ENCODE measurements at regions not wholly inside any gene's neighbourhood (a gene's known extent, or its start where the extent isn't known, plus 50 kb on each side); places are given as distances from the start of the nearest gene placed in this dataset.

DNA sequence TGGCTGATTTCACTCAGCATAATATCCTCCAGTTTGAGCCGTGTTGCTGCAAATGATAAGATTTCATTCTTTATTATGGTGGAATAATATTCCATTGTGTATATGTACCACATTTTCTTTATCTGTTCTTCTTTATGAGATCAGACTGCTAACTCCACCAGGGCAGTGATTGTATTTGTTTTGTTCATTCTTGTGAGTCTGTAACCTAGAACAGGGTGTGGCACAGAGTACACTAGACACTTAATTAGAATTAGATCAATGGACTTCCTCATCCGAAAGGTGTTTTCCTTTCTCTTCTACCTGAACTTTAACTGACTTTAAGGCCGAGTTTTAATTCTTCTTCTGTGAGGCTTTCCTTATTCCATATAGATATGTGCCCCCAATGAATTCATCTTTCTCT lies 551.0 kb downstream of the SNAPC1 start:
- ChIA-PET POLR2A (no interaction called here), CTCF (no interaction called here)
- Histone ChIP-seq H3K4me3 (ENCODE audit: low read depth, low read length) (no peak overlapping the region), H3K36me3 (ENCODE audit: control insufficient read depth, insufficient read depth, low read length) (no peaks in the 10 kb centered on the region), H3K27me3 (ENCODE audit: control insufficient read depth, insufficient read depth, low read length) (no peaks in the 10 kb centered on the region)
- TF ChIP-seq, protein P1, sequence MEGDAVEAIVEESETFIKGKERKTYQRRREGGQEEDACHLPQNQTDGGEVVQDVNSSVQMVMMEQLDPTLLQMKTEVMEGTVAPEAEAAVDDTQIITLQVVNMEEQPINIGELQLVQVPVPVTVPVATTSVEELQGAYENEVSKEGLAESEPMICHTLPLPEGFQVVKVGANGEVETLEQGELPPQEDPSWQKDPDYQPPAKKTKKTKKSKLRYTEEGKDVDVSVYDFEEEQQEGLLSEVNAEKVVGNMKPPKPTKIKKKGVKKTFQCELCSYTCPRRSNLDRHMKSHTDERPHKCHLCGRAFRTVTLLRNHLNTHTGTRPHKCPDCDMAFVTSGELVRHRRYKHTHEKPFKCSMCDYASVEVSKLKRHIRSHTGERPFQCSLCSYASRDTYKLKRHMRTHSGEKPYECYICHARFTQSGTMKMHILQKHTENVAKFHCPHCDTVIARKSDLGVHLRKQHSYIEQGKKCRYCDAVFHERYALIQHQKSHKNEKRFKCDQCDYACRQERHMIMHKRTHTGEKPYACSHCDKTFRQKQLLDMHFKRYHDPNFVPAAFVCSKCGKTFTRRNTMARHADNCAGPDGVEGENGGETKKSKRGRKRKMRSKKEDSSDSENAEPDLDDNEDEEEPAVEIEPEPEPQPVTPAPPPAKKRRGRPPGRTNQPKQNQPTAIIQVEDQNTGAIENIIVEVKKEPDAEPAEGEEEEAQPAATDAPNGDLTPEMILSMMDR (IDR thresholded peaks at IDR 0.05; ENCODE audit: insufficient read depth, low read depth, low read length): no peak
- DNase-seq (ENCODE audit: low read depth): no peak

GRCh38 chr14:62314221-62314620 lies 552.0 kb downstream of the SNAPC1 start:
- H3K4me3 ChIP-seq (ENCODE audit: low read depth, low read length): no peak overlapping the region
- ChIA-PET CTCF (no interaction called here), POLR2A (no interaction called here)
- no peak for DNase-seq (ENCODE audit: low read depth)
- H3K36me3 ChIP-seq (ENCODE audit: control insufficient read depth, insufficient read depth, low read length): no peaks in the 10 kb centered on the region
- H3K27me3 ChIP-seq (ENCODE audit: control insufficient read depth, insufficient read depth, low read length): no peaks in the 10 kb centered on the region
- TF ChIP-seq, protein P1 (IDR thresholded peaks at IDR 0.05; ENCODE audit: insufficient read depth, low read depth, low read length): no peak

- ChIA-PET POLR2A (no interaction called here), CTCF (interaction anchor here (0.6 kb wide), 1 partner anchor 86 kb away, joined by 3 read pairs; no protein-coding TSS in a partner anchor)
- no peak for DNase-seq (ENCODE audit: low read depth)
- Histone ChIP-seq H3K36me3 (ENCODE audit: control insufficient read depth, insufficient read depth, low read length) (no peaks in the 10 kb centered on the region), H3K4me3 (ENCODE audit: low read depth, low read length) (no peak overlapping the region), H3K27me3 (ENCODE audit: control insufficient read depth, insufficient read depth, low read length) (no peaks in the 10 kb centered on the region)
- TF ChIP-seq, protein P1 (IDR thresholded peaks at IDR 0.05; ENCODE audit: insufficient read depth, low read depth, low read length): no peak
These were observed 552.7 kb downstream of the SNAPC1 start for GRCh38 chr14:62314871-62315270.

- DNase-seq (ENCODE audit: low read depth): no peak
- Histone ChIP-seq H3K36me3 (ENCODE audit: control insufficient read depth, insufficient read depth, low read length) (no peaks in the 10 kb centered on the region), H3K4me3 (ENCODE audit: low read depth, low read length) (no peak overlapping the region), H3K27me3 (ENCODE audit: control insufficient read depth, insufficient read depth, low read length) (no peaks in the 10 kb centered on the region)
- CTCF ChIA-PET: interaction anchor here (0.6 kb wide), 1 partner anchor 86 kb away, joined by 3 read pairs; no protein-coding TSS in a partner anchor
- POLR2A ChIA-PET: no interaction called here
- TF ChIP-seq, protein P1 (IDR thresholded peaks at IDR 0.05; ENCODE audit: insufficient read depth, low read depth, low read length): no peak
These were observed 553.4 kb downstream of the SNAPC1 start for GRCh38 chr14:62315631-62316030.

- Histone ChIP-seq H3K36me3 (ENCODE audit: control insufficient read depth, insufficient read depth, low read length) (no peaks in the 10 kb centered on the region), H3K27me3 (ENCODE audit: control insufficient read depth, insufficient read depth, low read length) (no peaks in the 10 kb centered on the region), H3K4me3 (ENCODE audit: low read depth, low read length) (no peak overlapping the region)
- DNase-seq (ENCODE audit: low read depth): no peak
- ChIA-PET CTCF (no interaction called here), POLR2A (no interaction called here)
- TF ChIP-seq, protein P1 (IDR thresholded peaks at IDR 0.05; ENCODE audit: insufficient read depth, low read depth, low read length): no peak
These were observed 560.0 kb downstream of the SNAPC1 start for GRCh38 chr14:62322216-62322615.

All from BJ (cell line).